ENCODE measurements at regions not wholly inside any gene's neighbourhood (a gene's known extent, or its start where the extent isn't known, plus 50 kb on each side); places are given as distances from the start of the nearest gene placed in this dataset.

- no peaks in the 10 kb centered on the region for H3K36me3 ChIP-seq (ENCODE audit: control insufficient read depth in 1 of 2, insufficient read depth in 2 of 2, low read length in 2 of 2)
- no peaks in the 10 kb centered on the region for H3K79me2 ChIP-seq (ENCODE audit: insufficient read depth, low read length)
- DNase-seq (ENCODE audit: low read depth, low spot score) (no peak), ATAC-seq (no peak)
- no peak overlapping the region for H2AFZ ChIP-seq (ENCODE audit: low read depth, low read length, poor library complexity, severe bottlenecking)
- no peaks in the 10 kb centered on the region for H3K4me1 ChIP-seq (ENCODE audit: control insufficient read depth in 1 of 2, insufficient read depth in 2 of 2, low read length in 2 of 2)
- ChIA-PET CTCF (no interaction called here), POLR2A (no interaction called here), RAD21 (ENCODE audit: low non-redundant PET in 1 of 2, low total read pairs in 2 of 2, uncharacterized antibody in 2 of 2, unreplicated experiment in 2 of 2) (no interaction called here)
- intact Hi-C loops (cut with micrococcal nuclease) = no loop called here
- H3K4me2 ChIP-seq (ENCODE audit: low read length) = no peak overlapping the region
- H3K27me3 ChIP-seq (ENCODE audit: insufficient read depth, low read length) = no peaks in the 10 kb centered on the region
- no peak overlapping the region for H3K9ac ChIP-seq (ENCODE audit: low read length)
- no peak overlapping the region for H3K27ac ChIP-seq (ENCODE audit: low read depth, low read length)
- no peak overlapping the region for H3K4me3 ChIP-seq (replicated peaks in 1 of 2; ENCODE audit: low read depth in 1 of 2, low read length in 2 of 2)
- BruUV-seq (replicated peaks) = no TSS peak
- H3K9me3 ChIP-seq (ENCODE audit: control insufficient read depth in 1 of 2, insufficient read depth in 1 of 2, low read depth in 1 of 2, low read length in 2 of 2) = no peaks in the 10 kb centered on the region
- H4K20me1 ChIP-seq (ENCODE audit: insufficient read depth) = no peaks in the 10 kb centered on the region
- H3K9me2 ChIP-seq (ENCODE audit: insufficient read depth) = no peaks in the 10 kb centered on the region
- TF ChIP-seq ZFX (IDR thresholded peaks at IDR 0.05) (no peak), EZH2 (IDR thresholded peaks at IDR 0.05) (no peak)
Observed at GRCh38 chr2:192584976-192585375, 390.2 kb upstream of the TMEFF2 start.

- no peaks in the 10 kb centered on the region for H3K9me3 ChIP-seq (ENCODE audit: control insufficient read depth in 1 of 2, insufficient read depth in 1 of 2, low read depth in 1 of 2, low read length in 2 of 2)
- no peak for DNase-seq (ENCODE audit: low read depth, low spot score)
- no peaks in the 10 kb centered on the region for H3K4me1 ChIP-seq (ENCODE audit: control insufficient read depth in 1 of 2, insufficient read depth in 2 of 2, low read length in 2 of 2)
- no peak overlapping the region for H3K27ac ChIP-seq (ENCODE audit: low read depth, low read length)
- no peak overlapping the region for H3K4me2 ChIP-seq (ENCODE audit: low read length)
- BruUV-seq (replicated peaks) = no TSS peak
- ChIA-PET RAD21 (ENCODE audit: low non-redundant PET in 1 of 2, low total read pairs in 2 of 2, uncharacterized antibody in 2 of 2, unreplicated experiment in 2 of 2) (no interaction called here), POLR2A (no interaction called here), CTCF (no interaction called here)
- no peak overlapping the region for H3K4me3 ChIP-seq (replicated peaks in 1 of 2; ENCODE audit: low read depth in 1 of 2, low read length in 2 of 2)
- TF ChIP-seq, protein P1, sequence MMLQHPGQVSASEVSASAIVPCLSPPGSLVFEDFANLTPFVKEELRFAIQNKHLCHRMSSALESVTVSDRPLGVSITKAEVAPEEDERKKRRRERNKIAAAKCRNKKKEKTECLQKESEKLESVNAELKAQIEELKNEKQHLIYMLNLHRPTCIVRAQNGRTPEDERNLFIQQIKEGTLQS (IDR thresholded peaks at IDR 0.05) = no peak
- TF ChIP-seq YY1 (IDR thresholded peaks at IDR 0.05; ENCODE audit: extremely low read depth, insufficient replicate concordance, low read depth, low read length) (no peak), MAX (IDR thresholded peaks at IDR 0.05) (no peak), RAD21 (IDR thresholded peaks at IDR 0.05; ENCODE audit: low read depth) (no peak)
- H3K9me2 ChIP-seq (ENCODE audit: insufficient read depth) = no peaks in the 10 kb centered on the region
- H3K9ac ChIP-seq (ENCODE audit: low read length) = no peak overlapping the region
- ATAC-seq = no peak
- intact Hi-C loops (cut with micrococcal nuclease) = no loop called here
- no peaks in the 10 kb centered on the region for H4K20me1 ChIP-seq (ENCODE audit: insufficient read depth)
- H3K36me3 ChIP-seq (ENCODE audit: control insufficient read depth in 1 of 2, insufficient read depth in 2 of 2, low read length in 2 of 2) = no peaks in the 10 kb centered on the region
- no peaks in the 10 kb centered on the region for H3K27me3 ChIP-seq (ENCODE audit: insufficient read depth, low read length)
- no peak overlapping the region for H2AFZ ChIP-seq (ENCODE audit: low read depth, low read length, poor library complexity, severe bottlenecking)
- no peaks in the 10 kb centered on the region for H3K79me2 ChIP-seq (ENCODE audit: insufficient read depth, low read length)
Observed at GRCh38 chr2:192579965-192580700, 385.4 kb upstream of the TMEFF2 start.

Data from HCT116 (cell line).